ENCODE measurements at regions not wholly inside any gene's neighbourhood (a gene's known extent, or its start where the extent isn't known, plus 50 kb on each side); places are given as distances from the start of the nearest gene placed in this dataset.

GRCh38 chr16:27735031-27735430 lies 185.1 kb downstream of the KATNIP start:
- TF ChIP-seq CTCF (IDR thresholded peaks at IDR 0.05) (no peak), TEAD4 (CRISPR knock-in tag; IDR thresholded peaks at IDR 0.05) (no peak), GABPB1 (CRISPR knock-in tag; IDR thresholded peaks at IDR 0.05) (no peak), ZNF281 (CRISPR knock-in tag; IDR thresholded peaks at IDR 0.05) (no peak), MAX (CRISPR knock-in tag; IDR thresholded peaks at IDR 0.05) (no peak), GTF2I (CRISPR knock-in tag; conservative IDR thresholded peaks at IDR 0.05) (no peak), JUN (CRISPR knock-in tag; IDR thresholded peaks at IDR 0.05) (no peak), KAT7 (CRISPR knock-in tag; IDR thresholded peaks at IDR 0.05; ENCODE audit: borderline replicate concordance) (no peak)

Data from WTC11 (cell line).